ENCODE measurements at regions not wholly inside any gene's neighbourhood (a gene's known extent, or its start where the extent isn't known, plus 50 kb on each side); places are given as distances from the start of the nearest gene placed in this dataset.

DNA sequence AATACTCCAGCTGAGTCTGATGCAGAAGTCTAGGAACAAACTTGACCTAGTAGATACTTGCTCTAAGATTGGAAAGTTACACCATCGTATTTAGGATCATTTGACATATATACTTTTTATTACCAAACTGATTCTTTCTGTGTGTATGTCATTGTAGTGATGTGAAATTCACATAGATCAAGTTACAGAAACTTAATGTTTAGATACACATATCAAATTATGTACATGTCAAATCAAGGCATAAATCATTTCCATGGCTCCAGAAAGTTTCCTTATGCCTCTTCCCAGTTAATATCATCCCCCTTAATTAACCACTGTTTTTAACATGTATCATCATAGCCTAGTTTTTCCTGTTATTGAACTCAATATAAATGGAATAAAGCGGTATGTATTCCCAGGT lies 292.0 kb upstream of the CDH11 start:
- TF ChIP-seq, protein P1, sequence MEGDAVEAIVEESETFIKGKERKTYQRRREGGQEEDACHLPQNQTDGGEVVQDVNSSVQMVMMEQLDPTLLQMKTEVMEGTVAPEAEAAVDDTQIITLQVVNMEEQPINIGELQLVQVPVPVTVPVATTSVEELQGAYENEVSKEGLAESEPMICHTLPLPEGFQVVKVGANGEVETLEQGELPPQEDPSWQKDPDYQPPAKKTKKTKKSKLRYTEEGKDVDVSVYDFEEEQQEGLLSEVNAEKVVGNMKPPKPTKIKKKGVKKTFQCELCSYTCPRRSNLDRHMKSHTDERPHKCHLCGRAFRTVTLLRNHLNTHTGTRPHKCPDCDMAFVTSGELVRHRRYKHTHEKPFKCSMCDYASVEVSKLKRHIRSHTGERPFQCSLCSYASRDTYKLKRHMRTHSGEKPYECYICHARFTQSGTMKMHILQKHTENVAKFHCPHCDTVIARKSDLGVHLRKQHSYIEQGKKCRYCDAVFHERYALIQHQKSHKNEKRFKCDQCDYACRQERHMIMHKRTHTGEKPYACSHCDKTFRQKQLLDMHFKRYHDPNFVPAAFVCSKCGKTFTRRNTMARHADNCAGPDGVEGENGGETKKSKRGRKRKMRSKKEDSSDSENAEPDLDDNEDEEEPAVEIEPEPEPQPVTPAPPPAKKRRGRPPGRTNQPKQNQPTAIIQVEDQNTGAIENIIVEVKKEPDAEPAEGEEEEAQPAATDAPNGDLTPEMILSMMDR (IDR thresholded peaks at IDR 0.05; ENCODE audit: poor library complexity): no peak
- TF ChIP-seq EZH2 (IDR thresholded peaks at IDR 0.05; ENCODE audit: borderline replicate concordance) (no peak), EZH2phosphoT487 (IDR thresholded peaks at IDR 0.05; ENCODE audit: low read depth, severe bottlenecking, unreplicated experiment) (no peak)
